BE2C (cell line): ENCODE measurements at regions not wholly inside any gene's neighbourhood (a gene's known extent, or its start where the extent isn't known, plus 50 kb on each side); places are given as distances from the start of the nearest gene placed in this dataset.

Experiments
- DNase-seq: peaks from one replicate; pipeline ENCODE4 v3.0.0-alpha.2; 2020
- H3K27me3 ChIP-seq: fragments of 250-450 bp; sonication (Bioruptor Pico); 2 replicates; pipeline ENCODE4 v1.5.1; 2020; ENCODE audit warnings: mild to moderate bottlenecking
- H3K36me3 ChIP-seq: fragments of 250-450 bp; sonication (Bioruptor Pico); 2 replicates; pipeline ENCODE4 v1.5.1; 2020; ENCODE audit warnings: mild to moderate bottlenecking
- H3K4me1 ChIP-seq: fragments of 250-450 bp; sonication (Bioruptor Pico); 2 replicates; pipeline ENCODE4 v1.5.1; 2020
- H3K4me3 ChIP-seq: 2 replicates; pipeline ENCODE4 v1.5.1; 2011; ENCODE audit warnings: low read depth, low read length
- H3K9me3 ChIP-seq: fragments of 250-450 bp; sonication (Bioruptor Pico); 2 replicates; pipeline ENCODE4 v1.5.1; 2020
- TF ChIP-seq, protein P1 (sequence below): IDR thresholded peaks from 2 replicates; pipeline ENCODE4 v1.5.1; 2012; ENCODE audit warnings: mild to moderate bottlenecking, low read depth, low read length

DNA sequence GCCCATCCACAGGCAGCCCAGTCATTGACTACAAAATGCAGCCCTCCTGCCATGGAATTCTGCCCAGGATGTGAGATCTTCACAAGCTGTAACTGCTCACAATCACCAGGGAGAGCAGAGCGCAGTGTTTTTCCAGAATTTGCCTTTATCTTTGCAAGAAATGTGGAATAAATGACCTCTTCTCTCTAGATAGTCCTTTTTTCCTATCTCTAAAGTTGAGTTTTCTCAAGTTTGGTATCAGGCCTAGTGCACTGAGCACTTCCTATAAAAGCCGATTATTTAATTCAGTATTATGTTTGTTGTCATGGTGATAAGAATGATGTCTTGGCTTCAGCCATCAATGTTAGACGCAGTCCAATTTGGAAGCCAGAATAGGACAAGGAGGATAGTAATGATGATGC, 246.9 kb upstream of the IRF2BP2 start:
- Histone ChIP-seq H3K4me3 (no peak overlapping the region), H3K4me1 (no peaks in the 10 kb centered on the region), H3K27me3 (no peaks in the 10 kb centered on the region), H3K36me3 (no peaks in the 10 kb centered on the region), H3K9me3 (no peaks in the 10 kb centered on the region)
- TF ChIP-seq, protein P1, sequence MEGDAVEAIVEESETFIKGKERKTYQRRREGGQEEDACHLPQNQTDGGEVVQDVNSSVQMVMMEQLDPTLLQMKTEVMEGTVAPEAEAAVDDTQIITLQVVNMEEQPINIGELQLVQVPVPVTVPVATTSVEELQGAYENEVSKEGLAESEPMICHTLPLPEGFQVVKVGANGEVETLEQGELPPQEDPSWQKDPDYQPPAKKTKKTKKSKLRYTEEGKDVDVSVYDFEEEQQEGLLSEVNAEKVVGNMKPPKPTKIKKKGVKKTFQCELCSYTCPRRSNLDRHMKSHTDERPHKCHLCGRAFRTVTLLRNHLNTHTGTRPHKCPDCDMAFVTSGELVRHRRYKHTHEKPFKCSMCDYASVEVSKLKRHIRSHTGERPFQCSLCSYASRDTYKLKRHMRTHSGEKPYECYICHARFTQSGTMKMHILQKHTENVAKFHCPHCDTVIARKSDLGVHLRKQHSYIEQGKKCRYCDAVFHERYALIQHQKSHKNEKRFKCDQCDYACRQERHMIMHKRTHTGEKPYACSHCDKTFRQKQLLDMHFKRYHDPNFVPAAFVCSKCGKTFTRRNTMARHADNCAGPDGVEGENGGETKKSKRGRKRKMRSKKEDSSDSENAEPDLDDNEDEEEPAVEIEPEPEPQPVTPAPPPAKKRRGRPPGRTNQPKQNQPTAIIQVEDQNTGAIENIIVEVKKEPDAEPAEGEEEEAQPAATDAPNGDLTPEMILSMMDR: no peak
- DNase-seq: no peak

DNA sequence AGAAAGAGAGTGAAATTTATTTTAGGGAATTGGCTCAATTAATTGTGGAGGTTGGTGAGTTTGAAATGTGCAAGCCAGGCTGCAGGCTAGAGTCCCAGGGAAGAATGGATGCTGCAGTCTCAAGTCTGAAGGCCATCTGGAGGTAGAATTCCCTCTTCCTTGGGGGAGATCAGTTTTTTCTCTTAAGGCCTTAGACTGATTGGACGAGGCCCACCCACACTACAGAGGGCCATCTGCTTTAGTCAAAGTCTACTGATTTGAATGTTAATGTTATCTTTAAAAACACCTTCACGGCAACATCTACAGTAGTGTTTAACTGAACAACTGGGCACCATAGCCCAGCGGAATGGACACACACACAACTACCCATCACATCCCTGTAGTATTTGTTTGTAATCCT, 245.9 kb upstream of the IRF2BP2 start:
- TF ChIP-seq, protein P1: no peak
- H3K4me1 ChIP-seq: no peaks in the 10 kb centered on the region
- no peaks in the 10 kb centered on the region for H3K9me3 ChIP-seq
- no peak for DNase-seq
- no peak overlapping the region for H3K4me3 ChIP-seq
- no peaks in the 10 kb centered on the region for H3K36me3 ChIP-seq
- no peaks in the 10 kb centered on the region for H3K27me3 ChIP-seq

DNA sequence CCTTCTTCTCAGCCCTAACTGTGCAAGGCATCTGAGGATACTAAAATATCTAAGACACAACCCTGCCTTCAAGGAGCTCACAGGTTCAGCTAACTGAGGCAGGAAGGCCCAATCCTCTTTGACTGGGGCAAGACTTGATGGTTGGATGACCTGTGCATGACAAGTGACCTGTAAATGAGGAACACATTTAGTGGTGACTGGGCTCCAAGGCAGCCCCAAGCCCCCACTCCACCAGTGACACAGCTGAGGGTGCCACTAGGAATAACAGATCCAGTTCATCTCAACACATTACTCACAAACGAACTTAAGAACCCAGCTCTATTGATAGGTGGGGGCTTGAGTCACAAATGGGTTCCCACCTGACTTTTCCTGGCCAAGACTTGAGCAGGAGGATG, 244.7 kb upstream of the IRF2BP2 start:
- TF ChIP-seq, protein P1: no peak
- H3K4me1 ChIP-seq: no peaks in the 10 kb centered on the region
- no peak for DNase-seq
- no peak overlapping the region for H3K4me3 ChIP-seq
- no peaks in the 10 kb centered on the region for H3K9me3 ChIP-seq
- no peaks in the 10 kb centered on the region for H3K27me3 ChIP-seq
- H3K36me3 ChIP-seq: no peaks in the 10 kb centered on the region

DNA sequence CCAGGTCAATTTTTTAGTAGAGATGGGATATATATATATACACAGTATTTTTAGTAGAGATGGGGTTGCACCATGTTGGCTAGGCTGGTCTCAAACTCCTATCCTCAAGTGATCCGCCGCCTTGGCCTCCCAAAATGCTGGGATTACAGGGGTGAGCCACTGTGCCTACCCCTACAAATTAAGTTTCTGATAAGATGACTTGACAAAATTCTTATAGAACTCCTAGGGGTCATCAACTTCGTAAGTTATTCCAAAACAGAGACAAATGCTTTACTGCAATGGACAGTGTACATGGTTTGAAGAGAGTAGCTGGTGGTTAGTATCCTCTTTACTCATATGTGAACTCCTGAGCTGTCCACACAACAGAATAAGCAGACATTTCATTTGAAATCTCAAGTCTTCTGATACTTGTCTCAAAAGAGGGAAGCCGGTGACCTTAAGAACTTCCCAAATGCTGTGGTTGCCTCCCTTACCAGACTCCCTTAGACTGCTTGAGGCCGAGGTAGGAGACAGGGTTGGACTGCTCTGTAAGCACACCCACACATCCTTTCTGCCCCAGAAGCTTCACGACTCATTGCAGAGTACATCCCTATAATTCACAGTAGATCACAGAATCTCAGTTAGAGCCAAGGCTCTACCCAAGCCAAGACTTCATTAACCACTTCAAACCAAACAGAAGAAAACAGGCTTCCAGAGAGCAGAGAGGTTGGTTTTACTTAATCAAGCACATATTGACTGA, 244.1 kb upstream of the IRF2BP2 start:
- Histone ChIP-seq H3K9me3 (no peaks in the 10 kb centered on the region), H3K27me3 (no peaks in the 10 kb centered on the region), H3K36me3 (no peaks in the 10 kb centered on the region), H3K4me3 (no peak overlapping the region), H3K4me1 (no peaks in the 10 kb centered on the region)
- TF ChIP-seq, protein P1: no peak
- no peak for DNase-seq

DNA sequence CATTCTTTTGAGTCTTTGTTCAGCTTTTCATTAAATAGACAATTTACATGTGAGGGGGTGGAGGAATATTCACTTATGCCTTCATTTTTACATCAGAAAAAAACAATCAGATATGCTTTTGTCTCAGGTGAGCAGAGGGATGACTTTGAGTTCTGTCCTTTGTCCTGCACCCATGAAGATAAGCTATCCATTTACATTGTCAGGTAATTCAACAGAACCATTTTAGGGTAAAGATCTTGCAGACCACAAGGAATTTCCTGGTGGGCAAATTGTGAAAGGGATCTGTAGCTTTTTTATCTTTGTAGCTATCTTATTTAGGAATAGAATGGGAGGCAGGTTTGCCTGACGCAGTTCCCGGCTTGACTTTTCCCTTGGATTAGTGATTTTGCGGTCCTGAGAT, 242.7 kb upstream of the IRF2BP2 start:
- Histone ChIP-seq H3K9me3 (no peaks in the 10 kb centered on the region), H3K27me3 (no peaks in the 10 kb centered on the region), H3K4me3 (no peak overlapping the region), H3K36me3 (no peaks in the 10 kb centered on the region), H3K4me1 (no peaks in the 10 kb centered on the region)
- DNase-seq: no peak
- TF ChIP-seq, protein P1: no peak
